Astrocyte of the spinal cord (primary cell): ENCODE measurements at regions not wholly inside any gene's neighbourhood (a gene's known extent, or its start where the extent isn't known, plus 50 kb on each side); places are given as distances from the start of the nearest gene placed in this dataset.

Experiments used
- DNase-seq: peaks from one replicate; pipeline ENCODE4 v3.0.0; 2011; ENCODE audit warnings: low read depth, low spot score
- H3K4me3 ChIP-seq: 2 replicates; pipeline ENCODE4 v1.5.1; 2011; ENCODE audit warnings: low read depth, mild to moderate bottlenecking, low read length, moderate library complexity
- in situ Hi-C: cut with HindIII; loops from 2 replicates; pipeline ENCODE4 v1.10.0; 2017; ENCODE audit warnings: low sequenced_read_pairs
- TF ChIP-seq, protein P1 (sequence below): IDR thresholded peaks from 2 replicates; pipeline ENCODE4 v1.5.1; 2012; ENCODE audit warnings: low read depth, mild to moderate bottlenecking, low read length, inconsistent platforms

- no peak overlapping the region for H3K4me3 ChIP-seq
- in situ Hi-C loops, result no loop called here
- TF ChIP-seq, protein P1, sequence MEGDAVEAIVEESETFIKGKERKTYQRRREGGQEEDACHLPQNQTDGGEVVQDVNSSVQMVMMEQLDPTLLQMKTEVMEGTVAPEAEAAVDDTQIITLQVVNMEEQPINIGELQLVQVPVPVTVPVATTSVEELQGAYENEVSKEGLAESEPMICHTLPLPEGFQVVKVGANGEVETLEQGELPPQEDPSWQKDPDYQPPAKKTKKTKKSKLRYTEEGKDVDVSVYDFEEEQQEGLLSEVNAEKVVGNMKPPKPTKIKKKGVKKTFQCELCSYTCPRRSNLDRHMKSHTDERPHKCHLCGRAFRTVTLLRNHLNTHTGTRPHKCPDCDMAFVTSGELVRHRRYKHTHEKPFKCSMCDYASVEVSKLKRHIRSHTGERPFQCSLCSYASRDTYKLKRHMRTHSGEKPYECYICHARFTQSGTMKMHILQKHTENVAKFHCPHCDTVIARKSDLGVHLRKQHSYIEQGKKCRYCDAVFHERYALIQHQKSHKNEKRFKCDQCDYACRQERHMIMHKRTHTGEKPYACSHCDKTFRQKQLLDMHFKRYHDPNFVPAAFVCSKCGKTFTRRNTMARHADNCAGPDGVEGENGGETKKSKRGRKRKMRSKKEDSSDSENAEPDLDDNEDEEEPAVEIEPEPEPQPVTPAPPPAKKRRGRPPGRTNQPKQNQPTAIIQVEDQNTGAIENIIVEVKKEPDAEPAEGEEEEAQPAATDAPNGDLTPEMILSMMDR, result no peak
- no peak for DNase-seq
Measured at GRCh38 chr22:47379037-47379436, 616.6 kb downstream of the TBC1D22A start.

GRCh38 chr22:47377926-47378560 lies 615.6 kb downstream of the TBC1D22A start:
- no peak overlapping the region for H3K4me3 ChIP-seq
- no peak for DNase-seq
- TF ChIP-seq, protein P1, result no peak
- in situ Hi-C loops, result no loop called here

DNA sequence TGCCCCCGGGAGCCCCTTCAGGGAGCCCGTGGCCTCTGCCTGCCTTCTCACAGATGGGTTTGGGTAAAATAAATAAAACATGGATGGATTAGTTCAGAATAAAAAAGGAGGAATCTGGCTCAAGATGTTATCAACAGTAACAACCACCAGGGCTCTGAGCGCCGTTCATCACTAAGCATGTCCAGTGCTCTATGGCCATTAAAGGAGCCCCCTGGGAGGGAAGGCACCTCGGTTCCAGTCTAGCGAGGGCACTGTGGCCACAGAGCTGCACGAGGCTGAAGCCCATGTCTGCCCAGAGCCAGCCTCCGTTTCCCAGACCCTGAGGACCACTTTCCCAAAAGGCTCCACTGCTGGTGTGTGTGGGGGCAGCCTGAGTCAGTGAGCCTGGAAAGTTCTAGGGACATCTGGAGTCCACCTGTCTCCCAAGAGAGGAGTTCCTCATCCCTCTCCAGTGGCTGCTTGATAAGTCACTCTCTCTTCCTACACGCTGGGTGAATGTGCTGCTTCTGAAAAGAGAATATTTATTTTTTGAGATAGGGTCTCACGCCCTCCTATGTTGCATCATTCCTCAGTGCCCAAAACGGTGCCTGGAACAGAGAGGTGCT lies 614.6 kb downstream of the TBC1D22A start:
- no peak overlapping the region for H3K4me3 ChIP-seq
- in situ Hi-C loops, result no loop called here
- no peak for DNase-seq
- TF ChIP-seq, protein P1, result no peak

- in situ Hi-C loops, result no loop called here
Measured at GRCh38 chr22:47376322-47376700, 613.9 kb downstream of the TBC1D22A start.

GRCh38 chr22:47375621-47376321 lies 613.3 kb downstream of the TBC1D22A start:
- TF ChIP-seq, protein P1, result no peak
- H3K4me3 ChIP-seq, result no peak overlapping the region
- in situ Hi-C loops, result no loop called here
- no peak for DNase-seq

More at GRCh38 chr22:47376322-47376700, 613.9 kb downstream of the TBC1D22A start:
- no peak for DNase-seq
- TF ChIP-seq, protein P1, result no peak
- H3K4me3 ChIP-seq, result no peak overlapping the region

- no peak for DNase-seq
- no peak overlapping the region for H3K4me3 ChIP-seq
- in situ Hi-C loops, result no loop called here
- TF ChIP-seq, protein P1, result no peak
Measured at GRCh38 chr22:47374901-47375575, 612.6 kb downstream of the TBC1D22A start.
